GM21390 (cell line): ENCODE measurements at regions not wholly inside any gene's neighbourhood (a gene's known extent, or its start where the extent isn't known, plus 50 kb on each side); places are given as distances from the start of the nearest gene placed in this dataset.
"Not testable (repeated sequence)": the region's sequence is repeated elsewhere in the genome, so short reads cannot be mapped to it uniquely, and the experiment has no call there.

Experiments
- ATAC-seq: cut with Tn5 transposase; IDR thresholded peaks from one replicate; pipeline ENCODE4 v1.9.1; 2021; ENCODE audit not compliant: unreplicated experiment

GRCh38 chr13:111006506-111007031 lies 91.7 kb upstream of the ANKRD10 start:
- no peak for ATAC-seq

- ATAC-seq = no peak
Observed at GRCh38 chr13:111005808-111006505, 91.1 kb upstream of the ANKRD10 start.

- no peak for ATAC-seq
Observed at GRCh38 chr13:111005364-111005763, 90.5 kb upstream of the ANKRD10 start.

GRCh38 chr13:111004444-111004843 lies 89.6 kb upstream of the ANKRD10 start:
- no peak for ATAC-seq

GRCh38 chr13:111001636-111002035 lies 86.8 kb upstream of the ANKRD10 start:
- ATAC-seq = no peak

GRCh38 chr13:110993788-110994187 lies 78.9 kb upstream of the ANKRD10 start:
- no peak for ATAC-seq

- no peak for ATAC-seq
Observed at GRCh38 chr13:110991991-110992508, 77.2 kb upstream of the ANKRD10 start.

- ATAC-seq = no peak
Observed at GRCh38 chr13:110989331-110989730, 74.5 kb upstream of the ANKRD10 start.

GRCh38 chr13:110985541-110985940 lies 70.7 kb upstream of the ANKRD10 start:
- ATAC-seq = no peak

GRCh38 chr13:110984798-110985197 lies 69.9 kb upstream of the ANKRD10 start:
- no peak for ATAC-seq

GRCh38 chr13:110984381-110984780 lies 69.5 kb upstream of the ANKRD10 start:
- ATAC-seq = no peak

GRCh38 chr13:110983241-110983640 lies 68.4 kb upstream of the ANKRD10 start:
- no peak for ATAC-seq

GRCh38 chr13:110981379-110981778 lies 66.5 kb upstream of the ANKRD10 start:
- ATAC-seq = no peak

GRCh38 chr13:110980921-110981320 lies 66.1 kb upstream of the ANKRD10 start:
- ATAC-seq = no peak

- not testable (repeated sequence) for ATAC-seq
Observed at GRCh38 chr13:110979149-110979548, 64.3 kb upstream of the ANKRD10 start.

GRCh38 chr13:110978390-110978789 lies 63.5 kb upstream of the ANKRD10 start:
- no peak for ATAC-seq

- ATAC-seq = no peak
Observed at GRCh38 chr13:110976785-110977184, 61.9 kb upstream of the ANKRD10 start.

GRCh38 chr13:110973007-110973700 lies 58.3 kb upstream of the ANKRD10 start:
- no peak for ATAC-seq

- no peak for ATAC-seq
Observed at GRCh38 chr13:110971486-110971885, 56.6 kb upstream of the ANKRD10 start.

GRCh38 chr13:110967156-110967855 lies 52.4 kb upstream of the ANKRD10 start:
- not testable (repeated sequence) for ATAC-seq

- ATAC-seq = no peak
Observed at GRCh38 chr13:110965755-110966134, 50.9 kb upstream of the ANKRD10 start.
